NCI-H524 treated with DMSO at 0.1 percent for 48 hours (cell line): ENCODE measurements at regions not wholly inside any gene's neighbourhood (a gene's known extent, or its start where the extent isn't known, plus 50 kb on each side); places are given as distances from the start of the nearest gene placed in this dataset.

Experiments used
- DNase-seq: peaks from one replicate; lab custom pipeline; 2025; lab: John Stamatoyannopoulos, UW

DNA sequence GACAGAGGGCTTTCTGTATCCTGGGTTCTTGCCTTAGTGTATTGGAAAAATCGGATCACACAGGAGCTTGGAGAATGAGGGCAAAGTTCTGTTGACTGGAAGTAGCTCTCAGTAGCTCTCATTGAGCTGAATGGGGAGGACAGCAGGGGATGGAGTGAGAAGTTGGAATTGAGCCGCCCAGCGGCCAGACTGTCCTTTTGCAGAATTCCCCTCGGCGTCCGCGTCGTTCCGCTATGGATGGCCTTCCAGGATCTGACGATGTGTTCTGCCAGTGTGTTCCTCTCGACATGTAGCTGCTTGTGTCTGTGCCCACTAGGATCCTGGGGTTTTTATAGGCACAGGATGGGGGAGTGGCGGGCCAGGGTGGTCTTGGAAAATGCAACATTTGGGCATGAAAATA is 351.8 kb upstream of the SEMA3A start:
- DNase-seq = no peak

DNA sequence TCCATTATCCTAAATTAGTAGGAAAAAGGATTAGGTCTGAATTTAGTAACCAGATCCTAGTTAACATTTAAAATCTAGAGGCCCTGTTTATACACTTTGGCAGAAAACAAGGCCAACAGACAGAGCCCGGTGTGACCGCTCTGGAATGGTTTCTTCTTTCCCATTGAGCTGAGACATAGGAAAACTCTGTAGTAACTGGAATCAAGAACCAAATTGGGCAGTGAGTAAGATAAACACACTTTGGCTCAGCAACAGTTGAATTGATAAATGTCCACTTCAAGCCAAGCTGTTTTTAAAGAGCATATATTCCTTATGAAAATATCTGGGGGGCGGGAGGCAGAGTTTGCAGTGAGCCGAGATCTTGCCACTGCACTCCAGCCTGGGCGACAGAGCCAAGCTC is 343.7 kb upstream of the SEMA3A start:
- no peak for DNase-seq

DNA sequence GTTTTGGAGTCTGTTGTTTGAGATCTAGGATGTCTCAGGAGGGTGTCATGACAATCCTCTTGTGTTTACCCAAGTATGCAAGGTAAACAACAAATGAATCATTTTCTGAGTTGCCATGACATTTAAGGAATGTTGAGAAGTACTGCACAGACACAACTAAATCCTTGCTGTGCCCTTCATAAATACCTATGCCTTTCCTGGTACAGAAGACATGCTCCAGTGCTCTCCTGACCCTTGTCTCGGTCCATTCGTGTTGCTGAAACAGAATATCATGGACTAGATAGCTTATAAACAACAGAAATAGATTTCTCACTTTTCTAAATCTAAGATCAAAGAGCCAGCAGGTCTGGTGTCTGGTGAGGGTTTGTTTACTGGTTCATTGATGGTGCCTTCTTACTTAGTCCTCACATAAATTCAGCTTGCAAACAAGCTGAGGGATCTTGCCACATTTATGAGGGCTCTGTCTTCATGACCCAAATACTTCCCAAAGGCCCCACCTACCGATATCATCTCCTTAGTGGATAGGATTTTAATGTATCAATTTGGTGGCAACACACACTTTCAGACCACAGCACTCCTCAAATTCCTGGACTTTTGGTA is 341.8 kb upstream of the SEMA3A start:
- no peak for DNase-seq

DNA sequence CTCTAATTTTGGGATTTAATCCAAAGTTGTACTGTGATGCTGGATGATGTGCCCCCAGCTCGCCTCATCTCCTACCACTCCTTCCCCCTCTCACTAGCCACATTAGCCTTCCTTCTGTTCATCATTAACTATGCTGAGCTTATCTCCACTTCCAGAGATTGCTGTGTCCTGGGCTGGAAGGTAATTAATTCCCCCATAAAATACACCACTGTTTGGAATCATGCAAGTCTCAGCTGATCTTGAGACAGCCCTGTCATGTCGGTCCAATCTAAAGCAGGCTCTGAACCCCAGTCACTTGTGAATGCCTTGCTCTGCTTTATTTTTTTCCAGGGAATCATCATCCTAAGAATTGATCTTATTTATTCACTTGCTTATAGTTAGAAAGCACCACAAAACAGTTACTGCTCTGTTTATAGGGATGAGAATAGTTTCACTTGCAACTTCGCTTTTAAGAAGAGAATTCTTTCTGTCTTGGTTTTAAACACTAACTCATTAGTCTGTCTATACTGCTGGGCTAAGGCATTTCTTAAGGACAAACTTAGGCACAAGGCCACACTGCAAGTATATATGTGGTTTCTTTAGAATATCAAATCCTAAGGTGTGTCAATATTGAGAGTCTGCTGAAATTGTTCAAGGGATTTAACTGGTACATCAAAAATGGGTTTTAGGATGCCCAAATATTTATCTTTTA is 341.1 kb upstream of the SEMA3A start:
- no peak for DNase-seq

DNA sequence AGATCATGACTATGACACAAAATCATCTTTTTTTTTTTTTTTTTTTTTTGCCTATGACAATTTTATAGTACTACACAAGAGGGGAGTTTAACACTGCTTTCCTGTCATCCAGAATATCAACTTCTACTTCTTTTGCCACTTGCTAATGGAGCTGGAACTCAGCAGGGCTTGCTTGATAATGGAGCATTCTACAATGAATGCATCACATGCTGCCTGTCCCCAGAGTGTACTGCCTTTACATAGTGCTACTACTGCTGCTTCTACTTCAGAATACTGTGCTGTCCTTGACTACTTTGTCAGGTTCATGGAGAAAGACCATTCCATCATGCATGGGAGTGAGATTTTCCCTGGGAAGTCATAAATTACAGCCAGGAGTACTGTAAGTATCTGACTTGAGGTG is 338.6 kb upstream of the SEMA3A start:
- DNase-seq = no peak

DNA sequence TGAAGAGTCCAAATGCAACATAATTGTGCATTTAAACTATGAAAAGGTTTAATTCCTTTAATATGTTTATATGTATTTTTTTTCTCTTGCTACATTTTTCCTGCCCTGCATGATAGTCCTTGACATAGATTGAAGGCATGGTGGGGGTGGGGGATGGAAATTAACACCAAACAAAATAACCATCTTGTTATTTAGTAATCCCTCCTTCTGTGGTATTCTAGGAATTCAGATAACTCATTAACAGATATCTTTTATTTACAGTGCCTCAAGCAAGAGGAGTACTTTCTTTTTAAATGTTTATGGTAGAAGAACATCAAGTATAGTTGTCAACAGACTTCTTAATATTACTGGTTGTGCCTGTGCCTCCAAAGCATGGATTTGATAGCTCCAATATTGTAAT is 337.6 kb upstream of the SEMA3A start:
- no peak for DNase-seq

DNA sequence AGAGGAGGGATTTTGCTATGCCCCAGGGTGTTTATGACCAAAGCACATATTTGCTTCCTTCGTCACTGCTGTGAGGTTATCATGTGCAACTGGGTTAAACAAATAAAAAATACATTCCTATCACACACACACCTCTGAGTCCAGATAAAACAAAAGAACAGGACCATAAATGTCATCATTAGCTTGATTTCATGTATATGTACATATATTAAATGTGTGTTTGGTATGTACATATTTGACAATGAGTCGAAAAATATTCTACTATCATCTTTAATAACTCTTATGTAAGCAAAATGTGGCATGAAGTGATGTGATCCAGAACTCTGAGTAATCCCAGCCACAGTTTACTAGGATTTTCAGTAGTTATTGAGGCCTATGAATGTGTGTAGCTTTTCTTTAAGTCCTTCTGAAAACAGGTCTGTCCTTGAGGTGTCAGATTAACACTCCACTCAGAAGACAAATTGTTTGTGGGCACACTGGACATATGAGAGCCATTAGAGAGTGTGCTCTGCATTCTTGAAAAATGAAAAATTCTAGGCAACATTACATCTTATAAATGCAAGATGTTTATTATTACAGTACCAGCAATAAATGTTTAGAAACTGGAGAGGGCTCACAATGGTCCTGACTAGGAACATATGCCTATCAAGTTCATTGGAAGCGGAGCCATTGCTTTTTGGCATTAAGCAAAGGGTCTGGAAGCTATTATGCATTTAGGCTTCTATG is 335.1 kb upstream of the SEMA3A start:
- DNase-seq = no peak

DNA sequence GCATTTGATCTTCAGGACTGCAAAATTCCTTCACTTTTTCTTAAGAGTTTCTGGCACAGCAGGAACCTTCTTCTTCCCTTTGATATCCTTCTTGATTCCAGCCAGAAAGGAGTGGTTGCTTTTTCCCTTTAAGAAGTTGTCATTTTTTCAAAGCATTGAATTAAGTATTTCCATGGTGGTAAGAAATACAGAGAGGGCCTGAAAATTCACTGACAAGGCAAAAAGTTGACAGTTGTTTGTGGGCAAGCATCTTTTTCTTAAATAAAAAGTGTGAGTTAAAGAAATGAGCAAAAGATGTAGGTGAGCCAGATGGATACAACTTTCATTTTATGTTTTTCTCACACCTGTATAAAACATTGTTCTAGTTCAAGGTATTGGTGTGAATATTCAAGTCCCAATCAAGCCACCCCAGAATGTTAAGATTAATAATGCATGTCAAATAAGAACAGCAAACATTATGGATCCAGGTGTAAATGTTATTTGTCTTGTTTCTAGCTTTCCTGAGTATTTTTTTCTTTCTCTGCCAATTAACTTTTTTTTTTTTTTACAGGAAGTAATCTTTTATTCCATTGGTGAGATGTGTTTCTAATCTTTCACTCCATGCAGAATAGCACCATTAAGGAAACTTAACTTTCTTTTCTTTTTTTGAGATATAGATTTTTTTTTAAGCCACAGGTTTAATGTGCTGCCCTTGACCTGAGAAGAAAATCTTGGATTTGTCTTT is 334.3 kb upstream of the SEMA3A start:
- no peak for DNase-seq

DNA sequence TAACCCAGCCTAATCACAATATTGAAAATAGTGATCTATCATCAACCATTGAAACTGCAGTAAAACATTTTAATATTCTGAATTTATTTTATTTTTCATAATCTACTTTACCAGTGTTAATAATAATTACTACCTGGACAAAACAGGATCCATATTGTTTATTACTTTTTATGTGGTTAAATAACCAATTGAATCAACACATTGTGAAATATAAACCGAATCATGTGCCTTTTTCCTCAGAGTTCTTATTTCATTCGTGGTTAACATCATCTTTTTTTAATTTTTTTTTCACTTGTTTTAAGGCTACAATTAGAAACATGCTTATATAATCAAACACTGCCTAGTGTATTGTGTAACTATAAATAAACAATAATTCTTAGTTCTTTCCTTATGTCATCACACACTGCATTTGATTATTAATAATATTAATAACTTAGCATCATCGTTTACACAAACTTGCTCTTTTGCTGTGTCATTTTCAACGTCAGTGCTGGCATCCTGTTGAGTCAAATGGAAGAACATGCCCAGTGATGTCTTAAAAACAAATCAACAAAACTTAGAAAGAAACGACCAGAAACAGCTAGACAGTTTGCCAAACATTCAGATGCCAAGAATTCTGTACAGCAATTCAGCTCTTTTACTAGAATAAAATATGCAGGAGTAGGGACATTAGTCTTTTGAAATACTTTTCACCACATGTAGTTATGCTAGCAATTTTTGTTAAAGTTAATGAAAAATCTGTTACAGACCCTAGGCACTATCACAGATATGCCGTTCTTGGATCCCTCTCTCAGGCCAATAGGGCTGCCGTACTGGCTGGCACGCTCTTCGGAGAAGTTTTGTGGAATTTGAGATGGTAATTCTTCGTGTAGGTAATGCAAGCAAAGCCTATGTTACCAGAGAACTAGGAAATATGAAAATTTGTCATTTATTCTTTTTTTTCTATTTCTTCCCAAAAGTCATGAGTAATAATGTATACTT is 330.4 kb upstream of the SEMA3A start:
- DNase-seq = no peak

DNA sequence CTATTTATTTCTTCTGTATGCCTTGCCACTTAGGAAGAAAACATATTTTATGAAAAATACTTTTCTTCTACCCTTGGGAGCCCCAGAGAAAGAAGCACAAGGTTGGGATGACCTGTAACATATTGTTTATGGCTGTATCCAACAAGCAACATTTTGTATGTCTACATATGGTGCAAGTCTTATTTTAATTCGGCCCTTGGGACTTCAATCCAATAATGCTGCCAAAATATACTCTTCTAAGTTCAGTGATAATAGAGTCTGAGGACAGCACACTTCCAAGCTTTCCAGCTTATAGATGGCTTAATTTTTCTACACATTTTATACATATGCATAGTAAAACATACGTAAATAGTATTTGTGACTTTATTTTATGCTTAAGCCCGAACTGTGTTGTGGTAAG is 318.5 kb upstream of the SEMA3A start:
- DNase-seq = no peak

DNA sequence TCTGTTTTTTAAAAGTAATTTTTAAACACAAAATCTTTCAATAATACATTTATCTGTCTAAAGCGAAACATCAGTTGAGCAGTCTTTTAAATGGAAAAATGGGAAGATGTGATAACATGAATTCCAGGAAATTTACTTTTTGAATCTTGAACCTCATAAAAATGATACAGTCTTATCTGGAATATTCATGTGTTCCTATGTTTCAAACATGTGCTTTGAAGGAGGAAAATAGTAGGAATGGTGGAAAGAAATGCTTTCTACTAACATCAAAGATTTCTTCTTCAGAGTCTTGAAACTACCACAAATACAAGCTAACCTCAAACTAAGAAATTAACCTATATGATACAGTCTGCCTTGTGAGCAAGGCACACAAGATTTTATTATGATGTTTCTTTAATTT is 317.5 kb upstream of the SEMA3A start:
- DNase-seq = no peak

DNA sequence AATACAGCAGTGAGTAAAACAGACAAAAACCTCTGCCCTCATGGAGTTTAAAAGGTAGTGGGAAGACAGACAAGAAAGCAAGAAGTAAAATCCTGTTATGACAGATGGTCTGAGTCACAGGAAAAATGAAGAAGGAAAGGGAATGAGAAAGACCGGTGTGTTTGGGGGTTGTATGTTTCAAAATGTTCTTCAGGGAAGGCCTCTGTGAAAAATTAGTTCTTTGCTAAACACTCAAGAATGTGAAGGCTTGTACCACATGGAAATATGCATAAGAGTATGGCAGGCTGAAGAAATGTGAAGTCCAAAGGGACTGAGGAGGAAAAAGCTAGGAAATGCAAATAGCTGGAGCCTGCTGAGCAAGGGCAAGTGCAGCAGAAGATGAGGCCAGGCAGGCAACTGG is 315.9 kb upstream of the SEMA3A start:
- no peak for DNase-seq

DNA sequence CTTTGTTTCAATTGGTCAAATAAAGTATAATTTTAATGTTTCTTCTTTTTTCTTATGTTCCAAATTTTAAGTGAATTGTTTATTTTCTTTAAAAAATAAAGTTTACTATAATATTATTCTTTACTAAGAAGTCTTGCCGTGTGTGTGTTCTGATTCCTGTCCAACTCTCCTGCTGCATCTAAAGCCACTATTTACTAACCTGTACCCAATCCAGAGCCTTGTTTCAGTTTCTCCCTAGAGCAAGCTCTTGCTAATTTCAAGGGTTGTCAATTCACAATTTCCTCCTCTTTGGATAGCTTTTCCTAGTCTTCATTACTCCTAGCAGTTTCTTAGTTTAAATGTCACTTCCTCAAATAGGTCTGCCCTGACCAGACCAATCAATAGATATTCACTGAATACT is 314.9 kb upstream of the SEMA3A start:
- no peak for DNase-seq

DNA sequence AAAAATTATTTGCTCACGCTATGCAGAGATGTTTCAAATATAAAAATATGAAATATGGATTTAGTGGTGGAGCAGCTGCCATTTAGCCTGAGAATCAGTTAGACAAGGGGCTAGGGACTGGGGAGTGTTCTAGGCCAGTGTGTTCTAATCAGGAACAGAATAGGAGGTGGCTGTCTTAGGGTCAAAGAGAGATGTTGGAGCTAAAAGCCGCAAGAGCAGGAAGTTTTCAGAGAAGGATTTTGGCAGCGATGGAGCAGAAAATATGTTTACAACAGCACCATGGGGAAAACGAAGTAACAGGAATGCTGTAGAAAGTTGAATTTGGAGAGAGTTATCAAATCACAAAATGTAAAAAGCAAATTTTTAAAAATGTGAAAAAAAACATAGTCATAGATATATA is 314.0 kb upstream of the SEMA3A start:
- DNase-seq = no peak

DNA sequence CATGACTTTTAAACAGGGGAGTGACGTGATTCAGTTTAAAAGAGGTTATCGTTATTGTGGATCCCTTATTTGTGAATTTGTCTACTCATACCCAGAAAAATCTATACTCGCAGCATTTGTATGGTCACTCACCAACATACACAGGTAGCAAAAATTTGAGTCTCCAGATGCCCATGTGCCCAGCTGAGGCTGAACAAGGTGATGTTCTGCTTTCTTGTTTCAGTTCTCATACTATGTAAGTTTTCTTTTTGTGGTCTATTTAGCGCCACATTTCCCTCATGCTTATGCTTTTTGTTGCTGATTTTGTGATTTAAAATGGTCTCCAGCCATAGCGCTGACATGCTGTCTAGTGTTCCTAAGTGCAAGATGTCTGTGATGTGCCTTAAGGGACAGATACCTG is 312.9 kb upstream of the SEMA3A start:
- DNase-seq = no peak

DNA sequence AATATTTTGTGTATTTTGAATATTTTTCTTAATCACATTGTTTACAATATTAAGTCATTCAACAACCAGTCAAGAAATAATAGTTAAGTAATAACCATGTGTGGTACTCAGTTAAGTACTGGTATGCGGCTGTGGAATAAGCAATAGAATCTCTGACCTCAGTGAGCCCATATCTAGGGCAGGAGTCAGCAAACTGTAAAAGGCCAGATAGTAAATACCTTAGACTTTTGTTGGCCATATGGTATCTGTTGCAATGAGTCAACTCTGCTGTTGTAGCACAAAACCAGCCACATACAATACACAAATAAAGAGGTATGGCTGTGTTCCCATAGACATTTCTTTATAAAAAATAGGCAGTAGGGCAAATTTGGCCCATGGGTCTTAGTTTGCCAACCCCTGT is 311.6 kb upstream of the SEMA3A start:
- DNase-seq = no peak

DNA sequence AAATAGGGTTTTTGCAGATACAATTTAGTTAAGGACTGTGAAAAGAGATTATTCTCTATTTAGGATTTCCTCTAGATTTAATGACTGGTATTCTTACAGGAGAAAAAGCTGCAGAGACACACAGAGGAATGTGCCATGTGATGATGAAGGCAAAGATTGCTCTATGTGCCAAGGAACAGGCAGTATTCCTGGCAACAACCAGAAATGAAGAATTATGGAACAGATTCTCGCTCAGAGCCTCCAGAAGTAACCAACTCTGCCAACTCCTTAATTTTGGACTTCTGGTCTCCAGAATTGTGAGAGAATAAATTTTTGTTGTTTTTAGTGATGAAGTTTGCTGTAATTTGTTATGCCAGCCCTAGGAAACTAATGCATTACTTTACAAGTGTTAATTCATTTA is 307.6 kb upstream of the SEMA3A start:
- no peak for DNase-seq

DNA sequence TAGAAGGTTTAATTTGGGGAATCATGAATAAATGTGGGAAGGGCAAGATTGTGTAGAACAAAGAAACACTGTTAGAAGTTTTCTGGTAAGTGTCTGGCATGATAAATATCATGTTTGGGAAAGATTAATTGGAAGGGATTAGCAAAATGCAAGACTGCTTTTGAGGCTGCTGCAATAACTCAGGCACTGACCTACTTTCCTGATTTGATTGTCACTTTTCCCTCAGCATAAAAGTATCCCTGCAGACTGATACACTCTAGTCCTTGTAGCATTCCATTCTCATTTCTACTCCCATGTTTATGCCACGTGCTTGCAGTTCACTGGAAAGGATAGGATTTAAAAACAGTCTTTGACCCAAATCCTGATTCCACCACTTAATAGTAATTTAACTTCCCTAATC is 303.3 kb upstream of the SEMA3A start:
- DNase-seq = no peak

DNA sequence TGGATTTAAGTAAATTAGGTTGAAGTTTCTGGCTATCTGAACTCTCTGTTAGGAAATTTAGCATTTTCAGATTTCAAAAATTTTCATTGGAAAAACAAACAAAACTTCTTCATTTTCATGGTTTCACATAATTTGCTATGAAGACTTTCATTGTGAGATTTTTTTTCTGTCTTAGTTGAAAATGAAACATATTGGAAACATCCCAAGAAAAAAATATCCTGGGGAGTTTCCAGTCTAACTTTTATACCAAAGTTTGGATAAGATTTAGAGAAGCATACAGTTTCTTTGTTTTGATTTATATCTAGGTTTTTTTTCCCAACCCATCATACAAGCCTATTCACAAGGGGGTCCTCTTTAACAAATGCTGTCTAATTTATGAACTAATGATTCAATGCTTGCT is 300.5 kb upstream of the SEMA3A start:
- no peak for DNase-seq

DNA sequence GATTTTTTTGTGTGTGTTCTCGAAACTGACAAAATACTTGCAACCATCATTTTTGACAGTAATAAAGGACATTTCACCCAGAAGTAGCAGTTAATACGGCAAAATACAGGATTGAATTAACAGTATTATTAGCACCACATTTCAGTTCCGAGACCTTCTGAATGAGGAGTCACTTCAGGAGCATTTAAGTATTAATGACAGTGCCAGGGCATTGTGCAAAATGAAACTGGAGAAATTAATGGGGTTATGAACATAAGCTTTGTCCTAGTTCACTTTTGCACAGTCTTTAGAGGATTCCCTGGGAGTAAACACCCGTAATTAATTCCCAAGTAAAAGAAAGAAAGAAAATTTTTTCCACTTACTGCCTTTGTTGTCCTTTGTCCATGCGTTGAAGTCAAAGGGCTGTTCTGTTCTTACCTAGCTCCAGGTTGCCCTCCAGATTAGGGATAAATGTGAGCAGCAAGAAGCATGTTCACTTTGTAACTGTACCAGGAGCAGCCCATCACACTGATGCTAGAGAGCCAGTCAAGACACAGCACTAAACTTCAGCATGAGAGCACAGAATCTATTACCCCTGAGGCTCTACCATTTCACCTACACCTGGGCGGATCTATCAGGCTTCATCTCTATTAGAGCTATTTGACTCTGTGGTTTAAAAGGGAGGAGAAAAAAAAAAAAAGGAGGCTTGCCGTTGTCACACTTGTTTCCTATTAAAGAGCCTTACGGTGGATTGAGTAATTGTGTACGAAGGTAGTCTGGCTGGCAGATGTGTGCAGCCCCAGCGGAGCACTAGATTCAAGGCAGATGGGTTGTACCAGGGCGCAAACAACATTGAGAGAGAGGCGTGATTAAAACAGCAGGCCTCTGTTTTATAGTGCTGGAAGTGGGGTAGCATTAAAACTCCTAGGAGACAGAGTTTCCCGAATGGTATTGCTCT is 297.8 kb upstream of the SEMA3A start:
- no peak for DNase-seq

DNA sequence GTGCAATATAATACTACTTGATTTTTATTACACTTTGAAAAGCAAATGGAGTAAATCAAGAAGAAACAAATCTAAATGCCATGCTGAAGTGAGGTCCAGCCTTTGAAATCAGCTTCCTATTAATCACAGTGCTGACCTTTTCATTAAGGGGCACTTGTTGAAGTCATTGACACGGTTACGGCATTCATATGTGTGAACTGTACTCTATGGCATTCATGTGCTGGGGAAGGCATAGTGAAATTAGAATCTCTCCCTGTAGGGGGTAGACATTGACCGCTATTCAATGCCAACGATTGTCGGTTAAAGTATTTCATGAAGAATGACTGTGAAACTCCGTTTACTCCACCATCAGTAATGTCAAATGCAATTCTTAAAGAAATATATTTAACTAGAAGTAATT is 296.1 kb upstream of the SEMA3A start:
- no peak for DNase-seq
